SK-MEL-5 (cell line): ENCODE measurements at regions not wholly inside any gene's neighbourhood (a gene's known extent, or its start where the extent isn't known, plus 50 kb on each side); places are given as distances from the start of the nearest gene placed in this dataset.
"Not testable (repeated sequence)": the region's sequence is repeated elsewhere in the genome, so short reads cannot be mapped to it uniquely, and the experiment has no call there.

Experiments used
- DNase-seq: peaks from one replicate; pipeline ENCODE4 v3.0.0-alpha.2; 2016; ENCODE audit warnings: low read depth, low spot score
- in situ Hi-C: cut with HindIII; loops from 2 replicates; pipeline ENCODE4 v1.10.0; 2016; ENCODE audit warnings: low sequenced_read_pairs, high pct_unique_total_duplicates, low pct_unique_long_range_greater_than_20kb

DNA sequence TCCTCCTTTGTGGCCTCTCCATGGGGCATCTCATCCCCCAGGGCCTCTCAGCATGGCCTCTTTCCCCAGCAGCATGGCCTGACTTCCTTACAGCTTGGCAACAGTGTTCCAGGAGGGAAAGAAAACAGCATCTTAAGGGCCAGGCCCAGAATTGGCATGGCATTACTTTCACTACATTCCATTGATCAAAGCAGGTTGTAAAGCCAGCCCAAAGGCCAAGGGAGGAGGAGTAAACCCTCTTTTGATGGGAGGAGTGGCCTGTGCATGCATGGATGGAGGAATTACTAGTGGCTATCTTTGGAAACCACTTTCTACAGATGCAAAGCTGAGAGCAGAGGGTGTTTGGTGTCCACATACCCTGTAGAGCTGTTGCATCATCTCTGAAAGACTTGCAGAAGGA is 149.4 kb downstream of the AIPL1 start:
- in situ Hi-C loops = no loop called here
- DNase-seq = no peak

DNA sequence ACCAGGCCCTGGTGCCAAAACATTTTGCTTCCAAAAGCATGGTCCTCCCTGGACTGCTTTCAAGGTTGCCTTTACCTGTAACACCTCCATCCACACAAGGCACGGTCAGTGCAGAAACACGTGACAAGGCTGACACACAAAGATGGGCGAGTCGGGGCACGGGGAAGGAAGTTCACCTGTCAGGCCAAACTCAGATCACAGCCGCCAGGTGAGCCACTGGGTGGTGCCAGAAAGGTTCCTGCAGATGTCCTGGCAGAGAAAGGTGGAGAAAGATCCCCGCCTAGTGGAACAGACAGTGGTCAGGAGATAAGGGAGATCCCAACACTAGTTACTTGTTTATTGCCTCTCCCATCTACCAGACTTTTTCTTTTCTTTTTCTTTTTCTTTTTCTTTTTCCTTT is 155.3 kb downstream of the AIPL1 start:
- peak; percentile 20 for DNase-seq
- in situ Hi-C loops = no loop called here

DNA sequence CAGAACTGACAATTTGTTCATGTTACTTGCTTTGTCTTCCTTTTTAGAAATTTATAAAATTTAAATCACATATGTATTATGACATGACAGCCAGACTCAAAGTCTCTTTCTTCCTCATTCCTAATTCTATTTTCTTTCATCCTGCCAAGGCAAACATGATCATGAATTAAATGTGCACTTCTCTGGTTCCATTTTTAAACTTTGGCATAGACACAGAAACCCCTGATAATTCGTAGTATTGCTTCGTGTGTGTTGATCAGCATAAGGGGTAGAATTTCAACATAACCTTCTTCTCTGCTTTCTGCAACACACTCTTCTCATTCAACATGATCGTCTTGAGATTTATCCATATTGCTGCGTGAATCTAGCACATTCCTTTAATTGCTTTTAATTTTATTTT is 156.5 kb downstream of the AIPL1 start:
- in situ Hi-C loops = no loop called here
- no peak for DNase-seq

DNA sequence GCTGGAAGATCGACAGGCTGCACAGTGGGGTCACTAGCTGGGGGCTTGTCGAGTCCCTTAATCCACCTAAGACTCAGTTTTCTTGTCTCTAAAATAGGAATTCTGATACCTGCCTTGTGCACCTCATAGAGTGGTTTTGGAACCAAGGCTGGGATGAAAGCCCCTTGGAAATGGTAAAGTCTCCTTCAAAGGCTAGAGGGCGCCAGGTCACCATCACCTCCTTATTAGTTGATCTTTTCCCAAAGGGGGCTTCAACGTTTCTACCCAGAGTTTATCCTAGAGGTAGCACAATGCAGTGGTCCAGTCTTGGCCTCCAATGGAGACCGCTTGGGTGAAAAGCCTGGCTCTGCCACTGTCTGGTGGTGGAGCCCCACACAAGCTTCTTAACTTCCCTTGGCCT is 158.2 kb downstream of the AIPL1 start:
- in situ Hi-C loops = no loop called here
- DNase-seq = peak; percentile 9

DNA sequence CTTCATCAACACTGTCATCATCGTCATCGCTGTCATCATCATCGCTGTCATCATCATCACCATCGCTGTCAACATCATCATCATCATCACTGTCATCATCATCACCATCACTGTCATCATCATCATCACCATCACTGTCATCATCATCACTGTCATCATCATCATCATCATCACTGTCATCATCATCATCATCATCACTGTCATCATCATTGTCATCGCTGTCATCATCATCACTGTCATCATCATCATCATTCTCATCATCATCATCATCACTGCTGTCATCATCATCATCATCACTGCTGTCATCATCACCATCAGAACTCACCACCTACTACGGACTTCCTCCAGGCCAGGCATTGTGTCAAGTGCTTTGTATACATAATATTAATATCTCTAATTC is 160.6 kb downstream of the AIPL1 start:
- in situ Hi-C loops = no loop called here
- DNase-seq = no peak

DNA sequence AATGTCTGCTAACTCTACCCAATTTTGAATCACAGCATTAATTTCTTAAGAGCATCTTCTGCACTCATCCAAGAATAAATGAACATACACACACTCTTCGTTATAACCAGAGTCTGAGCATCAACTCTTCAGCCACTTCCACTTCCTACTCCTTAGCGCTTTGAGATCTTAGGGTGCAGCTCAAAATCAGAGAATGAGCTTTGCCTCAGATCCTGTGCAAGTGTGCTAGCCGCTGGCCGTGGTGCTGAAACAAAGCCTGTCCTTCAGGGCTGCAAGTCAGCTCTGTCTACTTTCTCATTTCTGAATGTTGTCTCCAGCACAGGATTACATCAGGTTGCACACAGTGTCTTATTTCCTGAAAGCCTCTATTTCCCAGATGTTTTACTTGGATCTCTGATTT is 165.4 kb downstream of the AIPL1 start:
- peak; percentile 25 for DNase-seq
- in situ Hi-C loops = no loop called here

DNA sequence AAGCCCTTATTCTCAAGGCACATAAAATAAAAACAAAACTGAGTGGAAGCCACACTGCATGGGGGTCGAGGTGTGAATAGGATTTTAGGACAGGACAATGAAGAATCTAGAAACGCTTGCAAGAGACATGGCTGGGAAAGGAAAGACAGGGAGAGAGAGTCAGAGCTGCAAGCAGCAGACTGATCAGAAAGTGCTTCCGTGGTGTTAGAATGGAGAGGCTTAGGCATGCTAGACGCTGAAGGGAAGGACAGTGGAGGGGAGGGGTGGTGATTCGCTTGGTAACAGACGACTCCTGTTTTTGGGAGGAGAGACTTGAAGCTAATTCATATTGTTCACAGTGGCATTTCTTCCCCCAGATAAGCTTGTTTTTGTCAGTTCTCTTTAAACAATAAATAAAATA is 173.5 kb downstream of the AIPL1 start:
- DNase-seq = no peak
- in situ Hi-C loops = no loop called here

DNA sequence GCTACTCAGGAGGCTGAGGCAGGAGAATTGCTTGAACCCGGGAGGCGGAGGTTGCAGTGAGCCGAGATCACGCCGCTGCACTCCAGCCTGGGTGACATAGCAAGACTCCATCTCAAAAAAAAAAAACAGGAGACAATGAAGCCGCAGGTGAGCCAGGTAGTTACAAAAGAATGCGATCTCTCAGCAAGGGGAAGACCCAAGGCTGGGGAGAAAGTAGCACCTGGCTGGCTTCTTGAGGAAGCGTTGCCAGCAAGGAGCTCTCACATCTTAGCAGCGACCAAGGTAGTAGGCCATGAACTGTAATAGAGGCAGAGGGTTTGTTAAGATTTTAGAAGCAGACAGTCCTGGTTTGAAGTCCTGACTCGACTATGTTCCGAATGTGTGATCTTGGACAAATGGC is 175.0 kb downstream of the AIPL1 start:
- in situ Hi-C loops = no loop called here
- no peak for DNase-seq

DNA sequence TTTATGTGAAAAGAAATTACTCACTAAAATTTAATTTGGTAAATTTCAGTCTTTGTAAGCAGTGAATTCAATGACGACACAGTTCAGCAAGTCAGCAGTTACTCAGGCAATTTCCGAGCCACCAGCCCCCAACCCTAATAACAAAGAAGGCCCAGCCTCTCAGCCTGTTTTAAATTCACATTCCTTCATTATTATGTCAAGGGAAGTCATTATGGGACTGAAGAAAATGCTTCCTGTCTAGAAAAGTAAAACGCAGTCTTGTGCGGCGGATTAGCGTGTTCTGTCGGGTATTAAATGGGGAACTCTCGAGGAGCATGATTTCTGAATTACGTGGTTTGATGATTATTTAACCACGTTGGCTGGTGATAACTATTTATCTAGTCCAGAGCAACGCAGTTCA is 177.6 kb downstream of the AIPL1 start:
- in situ Hi-C loops = no loop called here
- DNase-seq = no peak

DNA sequence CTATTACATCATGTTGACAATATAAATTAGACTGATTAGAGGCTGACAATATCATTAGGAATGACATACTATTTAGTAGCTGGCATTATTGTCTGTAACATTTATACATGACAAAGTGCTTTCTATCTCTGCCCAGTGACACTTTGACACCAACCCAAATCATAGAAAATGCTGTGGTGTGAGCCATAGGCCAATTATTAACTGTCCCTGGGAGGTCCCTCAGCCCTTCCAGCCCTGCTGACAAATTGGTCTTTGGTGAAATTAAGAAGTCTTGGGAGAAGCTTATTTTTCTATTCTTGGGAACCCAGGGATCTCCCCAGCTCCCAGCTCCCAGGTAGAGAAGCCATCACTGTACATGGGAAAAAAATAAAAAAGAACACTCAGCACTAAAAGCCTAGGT is 179.6 kb downstream of the AIPL1 start:
- no peak for DNase-seq
- in situ Hi-C loops = no loop called here

DNA sequence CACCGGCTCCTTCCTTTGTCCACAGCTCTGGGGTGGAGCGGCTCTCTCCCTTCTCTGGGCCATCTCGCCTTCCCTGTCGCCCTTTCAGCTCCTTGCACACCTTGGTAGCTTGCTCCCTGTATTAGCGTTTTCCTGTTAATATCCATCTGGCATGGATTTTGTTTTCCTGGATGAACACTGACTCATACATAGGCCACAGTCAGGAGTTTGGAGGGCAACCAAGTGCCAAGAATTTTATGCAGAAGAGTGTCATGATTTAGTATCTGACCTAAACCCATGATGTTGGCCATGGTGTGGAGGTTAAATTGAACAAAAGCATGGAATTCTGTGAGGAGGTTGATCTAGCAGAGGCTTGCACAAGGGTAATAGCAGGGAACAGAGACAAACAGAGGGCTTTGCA is 180.9 kb downstream of the AIPL1 start:
- in situ Hi-C loops = no loop called here
- no peak for DNase-seq

DNA sequence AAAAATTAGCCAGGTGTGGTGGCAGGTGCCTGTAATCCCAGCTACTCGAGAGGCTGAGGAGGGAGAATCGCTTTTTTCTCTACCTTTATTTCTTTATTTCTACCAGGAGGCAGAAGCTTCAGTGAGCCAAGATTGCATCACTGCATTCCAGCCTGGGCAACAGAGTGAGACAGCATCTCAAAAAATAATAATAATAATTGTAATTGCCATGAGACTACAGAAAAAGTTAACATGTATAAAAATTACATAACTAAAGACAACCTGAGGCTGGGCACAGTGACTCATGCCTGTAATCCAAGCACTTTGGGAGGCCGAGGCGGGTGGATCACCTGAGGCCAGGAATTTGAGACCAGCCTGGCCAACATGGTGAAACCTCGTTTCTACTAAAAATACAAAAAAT is 181.5 kb downstream of the WSCD1 start:
- in situ Hi-C loops = not testable (repeated sequence)

DNA sequence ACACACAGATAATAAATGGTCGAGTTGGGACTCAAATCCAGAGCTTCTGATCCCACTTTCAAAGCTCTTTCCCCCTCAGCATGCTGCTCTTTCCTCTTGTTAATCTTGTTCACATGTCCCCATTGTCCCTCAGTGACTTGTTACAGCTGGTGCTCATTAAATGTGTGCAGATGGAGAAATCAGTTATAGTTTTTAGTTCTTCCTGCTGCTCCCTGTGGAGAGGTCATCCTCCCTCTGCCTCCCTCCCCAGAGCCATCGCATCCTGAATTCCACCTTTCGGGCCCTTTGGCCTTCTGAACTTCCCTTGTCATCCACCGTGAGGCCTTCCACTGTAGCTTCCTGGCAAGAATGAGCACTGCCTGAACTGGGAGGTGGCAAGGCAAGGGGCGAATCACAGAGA is 179.6 kb downstream of the WSCD1 start:
- in situ Hi-C loops = no loop called here
- no peak for DNase-seq

More for the DNA sequence above, 181.5 kb downstream of the WSCD1 start:
- not testable (repeated sequence) for DNase-seq

DNA sequence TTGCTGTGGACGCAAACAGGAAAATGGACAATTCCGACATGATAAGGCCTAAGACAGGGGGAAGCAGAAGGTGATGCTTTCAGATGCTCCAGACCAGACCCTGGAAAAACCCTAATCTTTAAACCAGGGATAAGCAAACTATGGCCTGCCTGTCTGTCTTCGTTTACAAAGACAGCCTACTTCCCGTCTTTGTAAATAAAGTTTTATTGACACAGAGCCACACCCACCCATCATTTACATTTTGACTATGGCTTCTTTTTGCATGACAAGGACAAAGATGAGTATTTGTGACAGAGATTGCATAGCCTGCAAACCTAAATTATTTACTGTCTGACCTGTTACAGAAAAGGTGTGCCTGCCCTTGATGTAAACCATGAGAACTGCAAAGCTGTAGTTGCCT is 177.9 kb downstream of the WSCD1 start:
- no peak for DNase-seq
- in situ Hi-C loops = no loop called here

DNA sequence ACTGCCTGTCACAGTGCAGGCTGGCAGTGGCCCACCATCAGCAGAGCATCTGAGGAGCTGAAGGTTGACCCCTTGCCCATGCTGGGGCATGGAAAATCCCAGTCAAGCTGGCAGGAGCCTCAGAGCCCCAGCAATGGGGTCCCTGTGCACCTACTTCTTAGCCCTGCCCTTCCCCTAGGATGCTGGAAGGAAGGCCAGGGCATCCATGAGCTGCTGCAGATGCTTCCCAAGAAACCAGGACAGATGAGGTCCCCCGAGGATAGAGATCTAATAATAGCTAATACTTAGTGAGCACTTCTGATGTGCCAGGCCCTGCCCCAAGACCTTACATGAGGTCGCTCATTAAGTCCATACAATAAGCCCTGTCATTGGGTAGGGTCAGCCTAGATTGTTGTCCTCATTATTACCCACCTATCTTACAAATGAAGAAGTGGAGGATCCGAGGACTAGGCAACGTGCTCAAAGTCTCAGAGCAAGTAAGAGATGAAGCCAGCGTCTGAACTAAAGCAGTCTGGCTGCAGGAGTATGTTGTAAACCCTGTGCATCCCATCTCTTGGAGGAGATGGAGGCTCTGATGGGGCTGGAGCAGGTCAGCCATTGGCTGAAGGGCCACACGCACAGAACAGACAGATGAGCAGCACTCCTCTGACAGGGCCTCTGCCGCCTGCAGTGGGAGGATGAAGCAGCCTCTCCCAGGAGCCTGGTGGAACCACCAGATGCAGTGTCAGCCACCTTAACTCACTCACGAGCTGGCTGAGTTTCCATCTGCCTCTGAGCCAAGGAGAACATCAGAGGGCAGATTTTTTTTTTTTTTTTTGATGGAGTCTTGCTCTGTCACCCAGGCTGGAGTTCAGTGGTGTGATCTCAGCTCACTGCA is 175.4 kb downstream of the WSCD1 start:
- in situ Hi-C loops = no loop called here
- no peak for DNase-seq

DNA sequence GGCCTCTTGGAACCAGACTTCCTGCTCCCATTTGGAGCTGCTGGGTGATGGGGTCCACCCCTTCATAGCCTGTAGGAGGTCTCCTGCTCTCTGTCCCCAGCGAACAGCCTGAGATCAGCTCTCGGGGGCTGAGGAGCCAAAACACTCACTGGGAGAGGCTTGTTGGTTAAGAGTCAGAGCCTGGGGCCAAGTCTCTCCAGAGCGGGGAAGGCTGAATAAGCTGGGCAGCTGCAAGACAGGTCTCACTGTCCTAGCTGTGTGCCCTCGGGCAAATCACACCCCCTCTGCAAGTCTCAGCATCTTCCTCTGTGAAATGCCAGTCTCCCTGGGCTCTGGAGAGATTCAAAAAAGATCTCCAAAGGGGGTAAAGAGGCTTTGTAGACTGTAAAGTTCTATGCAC is 174.6 kb downstream of the WSCD1 start:
- in situ Hi-C loops = no loop called here
- DNase-seq = no peak

DNA sequence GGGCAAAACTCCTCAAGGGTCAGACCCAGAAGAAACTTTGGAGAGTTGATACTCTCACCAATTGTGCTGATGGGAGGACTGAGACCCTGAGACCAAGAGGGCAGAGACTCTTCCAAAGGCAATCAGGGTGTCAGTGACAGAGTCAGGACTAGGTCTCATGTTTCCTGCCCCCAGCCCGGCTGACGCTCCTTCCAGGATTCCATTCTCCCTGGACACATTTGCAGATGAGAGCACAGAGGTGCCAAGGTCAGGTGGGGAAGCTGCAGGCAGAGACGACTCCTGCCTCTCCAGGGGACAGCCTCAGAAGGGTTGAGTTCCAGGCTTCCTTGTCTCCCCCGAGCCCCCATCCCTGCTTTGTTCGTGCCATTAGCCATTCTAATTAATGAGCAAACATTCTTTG is 174.1 kb downstream of the WSCD1 start:
- in situ Hi-C loops = no loop called here
- no peak for DNase-seq

DNA sequence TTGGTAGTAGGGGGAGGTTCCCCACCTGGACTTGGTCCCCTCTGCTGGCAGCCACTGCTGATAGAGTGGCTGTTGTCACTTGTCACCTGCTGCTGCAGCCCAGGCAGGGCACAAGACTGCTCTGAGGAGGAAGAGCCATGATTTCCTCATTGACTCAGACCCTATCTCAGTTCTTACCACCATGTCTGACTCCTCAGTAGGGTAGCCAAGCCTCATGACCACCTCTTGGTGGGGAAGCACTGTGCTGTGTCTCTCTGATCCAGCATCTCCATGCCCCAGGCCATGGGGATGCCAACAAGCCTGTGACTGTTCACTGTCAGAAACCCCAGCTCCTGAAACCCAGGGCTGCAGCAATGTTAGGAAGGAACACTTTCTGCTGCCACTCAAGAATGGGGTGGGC is 173.0 kb downstream of the WSCD1 start:
- no peak for DNase-seq

DNA sequence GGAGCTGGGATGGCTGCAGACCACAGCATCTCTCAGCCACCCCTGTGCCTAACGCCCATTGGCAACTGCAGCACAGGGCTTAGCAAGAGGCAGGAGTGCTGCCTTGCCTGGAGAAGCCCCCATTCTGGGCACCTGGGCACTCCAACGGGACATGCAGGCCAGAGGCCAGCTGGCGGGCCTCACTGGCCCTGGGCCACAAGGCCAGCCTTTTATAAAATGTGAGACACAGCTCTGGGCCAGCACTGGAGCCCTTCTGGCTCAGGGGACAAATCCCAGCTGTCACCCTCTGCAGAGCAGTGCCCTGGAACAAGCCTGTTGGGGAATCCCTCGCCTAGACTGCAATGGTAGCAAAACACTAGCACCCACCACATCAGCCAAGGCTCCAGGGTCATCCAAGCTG is 171.8 kb downstream of the WSCD1 start:
- no peak for DNase-seq
- in situ Hi-C loops = no loop called here

More for the DNA sequence above, 173.0 kb downstream of the WSCD1 start:
- in situ Hi-C loops = no loop called here

DNA sequence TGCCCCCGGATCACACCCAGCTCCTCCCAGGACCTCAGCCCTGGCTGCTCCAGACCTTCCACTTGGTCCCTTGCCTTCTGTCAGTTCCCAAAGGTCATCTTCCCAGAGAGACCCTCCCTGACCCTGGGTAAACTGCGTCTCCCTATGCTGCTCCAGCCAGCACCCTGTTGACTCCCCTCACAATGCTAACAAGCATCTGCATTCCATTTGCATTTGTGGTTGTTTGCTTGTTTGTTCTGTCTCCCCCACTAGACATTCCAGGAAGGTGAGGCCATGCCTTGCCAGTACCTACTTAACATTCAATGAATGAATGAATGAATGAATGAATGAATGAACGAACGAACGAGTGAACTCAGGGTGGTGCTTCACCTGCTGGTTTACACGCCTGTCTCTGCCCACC is 171.2 kb downstream of the WSCD1 start:
- in situ Hi-C loops = no loop called here
- no peak for DNase-seq
